ENCODE measurements at regions not wholly inside any gene's neighbourhood (a gene's known extent, or its start where the extent isn't known, plus 50 kb on each side); places are given as distances from the start of the nearest gene placed in this dataset.
A peak's percentile ranks its signal among the peaks of the same experiment; 100 is the strongest.
"Not testable (repeated sequence)": the region's sequence is repeated elsewhere in the genome, so short reads cannot be mapped to it uniquely, and the experiment has no call there.

- no peak for DNase-seq
These were observed 110.8 kb upstream of the CD82 start for GRCh38 chr11:44454666-44455065.

- DNase-seq: no peak
These were observed 108.7 kb upstream of the CD82 start for GRCh38 chr11:44456544-44457300.

- DNase-seq: no peak
These were observed 107.6 kb upstream of the CD82 start for GRCh38 chr11:44457862-44458261.

- DNase-seq: no peak
These were observed 101.7 kb upstream of the CD82 start for GRCh38 chr11:44463751-44464150.

GRCh38 chr11:44464741-44465140 is 100.7 kb upstream of the CD82 start:
- DNase-seq: no peak

GRCh38 chr11:44466531-44467205 is 98.8 kb upstream of the CD82 start:
- no peak for DNase-seq

GRCh38 chr11:44467413-44467812 is 98.0 kb upstream of the CD82 start:
- DNase-seq: no peak

- DNase-seq: no peak
These were observed 97.5 kb upstream of the CD82 start for GRCh38 chr11:44467931-44468330.

GRCh38 chr11:44468345-44468988 is 97.0 kb upstream of the CD82 start:
- DNase-seq: peak; percentile 95

- no peak for DNase-seq
These were observed 96.1 kb upstream of the CD82 start for GRCh38 chr11:44469412-44469811.

GRCh38 chr11:44470854-44471253 is 94.6 kb upstream of the CD82 start:
- no peak for DNase-seq

GRCh38 chr11:44471603-44472002 is 93.9 kb upstream of the CD82 start:
- no peak for DNase-seq

- DNase-seq: no peak
These were observed 92.5 kb upstream of the CD82 start for GRCh38 chr11:44472916-44473315.

GRCh38 chr11:44474702-44475101 is 90.8 kb upstream of the CD82 start:
- no peak for DNase-seq

- DNase-seq: no peak
These were observed 90.3 kb upstream of the CD82 start for GRCh38 chr11:44475114-44475686.

- DNase-seq: not testable (repeated sequence)
These were observed 83.1 kb upstream of the CD82 start for GRCh38 chr11:44482338-44482737.

GRCh38 chr11:44483919-44484610 is 81.4 kb upstream of the CD82 start:
- DNase-seq: no peak

- DNase-seq: peak; percentile 99
These were observed 77.1 kb upstream of the CD82 start for GRCh38 chr11:44488165-44488965.

GRCh38 chr11:44493383-44493782 is 72.1 kb upstream of the CD82 start:
- DNase-seq: peak; percentile 51

GRCh38 chr11:44493930-44494329 is 71.5 kb upstream of the CD82 start:
- DNase-seq: no peak

- no peak for DNase-seq
These were observed 70.7 kb upstream of the CD82 start for GRCh38 chr11:44494785-44495184.

GRCh38 chr11:44496391-44496790 is 69.1 kb upstream of the CD82 start:
- no peak for DNase-seq

All from NCI-H446 treated with DMSO at 0.1 percent for 48 hours (cell line).